IMR-90 (cell line): ENCODE measurements at regions not wholly inside any gene's neighbourhood (a gene's known extent, or its start where the extent isn't known, plus 50 kb on each side); places are given as distances from the start of the nearest gene placed in this dataset.

ENCODE experiments used
- BHLHE40 ChIP-seq: fragments of 150-350 bp; IDR thresholded peaks from 2 replicates; pipeline ENCODE4 v1.6.1; 2016; ENCODE audit warnings: mild to moderate bottlenecking, low read depth, low read length
- CEBPB ChIP-seq: IDR thresholded peaks from 2 replicates; pipeline ENCODE4 v1.6.1; 2012; ENCODE audit warnings: low read depth, low read length, improper control_type of control experiment
- CHD1 ChIP-seq: IDR thresholded peaks from 2 replicates; pipeline ENCODE4 v1.6.1; 2012; ENCODE audit warnings: low read depth, low read length, improper control_type of control experiment
- CTCF ChIP-seq: conservative IDR thresholded peaks from 2 replicates; pipeline ENCODE4 v1.5.1; 2012; ENCODE audit warnings: mild to moderate bottlenecking, low read depth, low read length, improper control_type of control experiment
- ELK1 ChIP-seq: fragments of 150-350 bp; IDR thresholded peaks from 2 replicates; pipeline ENCODE4 v1.6.1; 2016; ENCODE audit warnings: low read depth, mild to moderate bottlenecking, low read length, moderate library complexity, borderline replicate concordance
- MXI1 ChIP-seq: IDR thresholded peaks from 2 replicates; pipeline ENCODE4 v1.6.1; 2012; ENCODE audit warnings: low read depth, mild to moderate bottlenecking, low read length, moderate library complexity, borderline replicate concordance
- NFE2L2 ChIP-seq: fragments of 150-350 bp; IDR thresholded peaks from 2 replicates; pipeline ENCODE4 v1.6.1; 2016; ENCODE audit warnings: low read depth, mild to moderate bottlenecking, low read length
- POLR2A ChIP-seq: IDR thresholded peaks from 2 replicates; pipeline ENCODE4 v1.6.1; 2012; ENCODE audit warnings: mild to moderate bottlenecking, low read depth, low read length
- RAD21 ChIP-seq: IDR thresholded peaks from 2 replicates; pipeline ENCODE4 v1.6.1; 2012; ENCODE audit warnings: low read length, improper control_type of control experiment
- RCOR1 ChIP-seq: IDR thresholded peaks from 2 replicates; pipeline ENCODE4 v1.6.1; 2012; ENCODE audit warnings: mild to moderate bottlenecking, low read length, improper control_type of control experiment; ENCODE audit not compliant: insufficient replicate concordance
- RFX5 ChIP-seq: IDR thresholded peaks from 2 replicates; pipeline ENCODE4 v1.8.0; 2012; ENCODE audit warnings: low read depth, mild to moderate bottlenecking, low read length, moderate library complexity
- USF2 ChIP-seq: fragments of 150-350 bp; IDR thresholded peaks from 2 replicates; pipeline ENCODE4 v1.6.1; 2017; ENCODE audit warnings: mild to moderate bottlenecking, antibody characterized with exemption, low read length, low read depth

GRCh38 chr2:230654057-230654456 lies 58.6 kb upstream of the CAB39 start:
- TF ChIP-seq CTCF (no peak), CEBPB (no peak), POLR2A (no peak), ELK1 (no peak), RAD21 (no peak), NFE2L2 (no peak), MXI1 (no peak), USF2 (no peak), BHLHE40 (no peak), RCOR1 (no peak), RFX5 (no peak), CHD1 (no peak)
